Mesenchymal stem cell (in vitro differentiated cells and primary cell): ENCODE measurements at regions not wholly inside any gene's neighbourhood (a gene's known extent, or its start where the extent isn't known, plus 50 kb on each side); places are given as distances from the start of the nearest gene placed in this dataset.

ENCODE experiments used
- DNase-seq: peaks from one replicate; pipeline ENCODE4 v3.0.0-alpha.2; 2013
- H2AFZ ChIP-seq: one replicate; pipeline ENCODE4 v1.6.1; 2013; ENCODE audit warnings: low read depth, mild to moderate bottlenecking, control low read depth, inconsistent platforms, low read length, moderate library complexity
- H2AK5ac ChIP-seq: 2 replicates; pipeline ENCODE4 v1.6.1; 2013; ENCODE audit warnings: low read length, moderate library complexity, mild to moderate bottlenecking, inconsistent platforms; ENCODE audit not compliant: severe bottlenecking
- H2BK120ac ChIP-seq: one replicate; pipeline ENCODE4 v1.6.1; 2013; ENCODE audit warnings: low read depth, mild to moderate bottlenecking, inconsistent platforms, low read length, moderate library complexity
- H2BK12ac ChIP-seq, 2 experiments: one replicate each; pipeline ENCODE4 v1.6.1; 2013; ENCODE audit warnings: inconsistent platforms in 2 of 2, low read length in 2 of 2, mild to moderate bottlenecking in 2 of 2, moderate library complexity in 2 of 2, control low read depth in 1 of 2
- H2BK15ac ChIP-seq: one replicate; pipeline ENCODE4 v1.6.1; 2013; ENCODE audit warnings: mild to moderate bottlenecking, low read depth, inconsistent platforms; ENCODE audit not compliant: poor library complexity, severe bottlenecking
- H2BK5ac ChIP-seq: 2 replicates; pipeline ENCODE4 v1.6.1; 2013; ENCODE audit warnings: low read depth, mild to moderate bottlenecking, low read length, control low read depth, inconsistent platforms; ENCODE audit not compliant: poor library complexity, severe bottlenecking
- H3K14ac ChIP-seq, 2 experiments: one replicate each; pipeline ENCODE4 v1.6.1; 2013; ENCODE audit warnings: inconsistent platforms in 2 of 2, low read length in 2 of 2, control low read depth in 1 of 2, mild to moderate bottlenecking in 1 of 2, moderate library complexity in 1 of 2
- H3K18ac ChIP-seq, 2 experiments: one replicate each; pipeline ENCODE4 v1.6.1; 2013; ENCODE audit warnings: inconsistent platforms in 2 of 2, low read length in 2 of 2, control low read depth in 1 of 2, low read depth in 1 of 2, mild to moderate bottlenecking in 1 of 2
- H3K23ac ChIP-seq, 2 experiments: one replicate each; pipeline ENCODE4 v1.6.1; 2013; ENCODE audit warnings: inconsistent platforms in 2 of 2, low read length in 2 of 2, mild to moderate bottlenecking in 2 of 2, moderate library complexity in 2 of 2, control low read depth in 1 of 2
- H3K27ac ChIP-seq: 2 replicates; pipeline ENCODE4 v1.5.1; 2013; ENCODE audit warnings: mild to moderate bottlenecking, moderate library complexity, low read length, control low read depth, inconsistent platforms; ENCODE audit not compliant: poor library complexity, severe bottlenecking
- H3K27me3 ChIP-seq, 2 experiments: 2 replicates each; pipeline versions ENCODE4 v1.6.1 to v1.7.0; 2013; ENCODE audit warnings: low read length in 2 of 2, mild to moderate bottlenecking in 2 of 2, moderate library complexity in 2 of 2, control low read depth in 1 of 2, inconsistent platforms in 1 of 2; ENCODE audit not compliant: control insufficient read depth in 1 of 2, insufficient read depth in 1 of 2
- H3K36me3 ChIP-seq, 2 experiments: 2 replicates each; pipeline versions ENCODE4 v1.6.1 to v1.7.0; 2013; ENCODE audit warnings: low read length in 2 of 2, control low read depth in 1 of 2, inconsistent platforms in 1 of 2, low read depth in 1 of 2, mild to moderate bottlenecking in 1 of 2; ENCODE audit not compliant: insufficient read depth in 2 of 2, control insufficient read depth in 1 of 2
- H3K4ac ChIP-seq, 2 experiments: one replicate each; pipeline ENCODE4 v1.6.1; 2013; ENCODE audit warnings: inconsistent platforms in 2 of 2, low read length in 2 of 2, mild to moderate bottlenecking in 2 of 2, moderate library complexity in 2 of 2, control low read depth in 1 of 2, low read depth in 1 of 2
- H3K4me1 ChIP-seq: 2 replicates; pipeline ENCODE4 v1.6.1; 2013; ENCODE audit warnings: low read depth, low read length, control low read depth; ENCODE audit not compliant: control insufficient read depth, insufficient read depth
- H3K4me2 ChIP-seq: 2 replicates; pipeline ENCODE4 v1.6.1; 2013; ENCODE audit warnings: low read length, mild to moderate bottlenecking, inconsistent platforms; ENCODE audit not compliant: poor library complexity, severe bottlenecking
- H3K4me3 ChIP-seq, 2 experiments: 2 replicates each; pipeline versions ENCODE4 v1.5.1 to v1.7.0; 2013; ENCODE audit warnings: low read length in 2 of 2, mild to moderate bottlenecking in 2 of 2, control low read depth in 1 of 2, low read depth in 1 of 2; ENCODE audit not compliant: insufficient read depth in 1 of 2
- H3K79me1 ChIP-seq: replicated peaks from 2 replicates; pipeline ENCODE4 v1.6.1; 2013; ENCODE audit warnings: mild to moderate bottlenecking, control low read depth, low read length, inconsistent platforms; ENCODE audit not compliant: poor library complexity, severe bottlenecking
- H3K9ac ChIP-seq: 2 replicates; pipeline ENCODE4 v1.7.0; 2013; ENCODE audit warnings: mild to moderate bottlenecking, low read length, moderate library complexity
- H3K9me3 ChIP-seq: 2 replicates; pipeline ENCODE4 v1.7.0; 2013; ENCODE audit warnings: mild to moderate bottlenecking, low read length; ENCODE audit not compliant: control insufficient read depth
- H4K8ac ChIP-seq: one replicate; pipeline ENCODE4 v1.6.1; 2013; ENCODE audit warnings: inconsistent platforms, mild to moderate bottlenecking, low read length, moderate library complexity
- H4K91ac ChIP-seq: one replicate; pipeline ENCODE4 v1.6.1; 2013; ENCODE audit warnings: mild to moderate bottlenecking, low read length, inconsistent platforms
- WGBS: methylation state at CpG from one replicate; pipeline ENCODE4 v1.1.7; 2013; ENCODE audit warnings: mixed read lengths; 5-methylcytosine and 5-hydroxymethylcytosine counted together

- Histone ChIP-seq H3K36me3 (no peaks in the 10 kb centered on the region), H3K23ac (no peak overlapping the region), H4K8ac (no peak overlapping the region), H3K18ac (no peak overlapping the region), H3K9me3 (no peaks in the 10 kb centered on the region), H2BK120ac (no peak overlapping the region), H3K4me1 (no peaks in the 10 kb centered on the region), H2BK12ac (no peak overlapping the region), H3K9ac (no peak overlapping the region), H2AK5ac (no peak overlapping the region), H3K14ac (no peak overlapping the region), H3K79me1 (no peaks in the 10 kb centered on the region), H2AFZ (no peak overlapping the region), H3K4ac (no peak overlapping the region), H2BK5ac (no peak overlapping the region), H3K4me2 (no peak overlapping the region), H3K27me3 (no peaks in the 10 kb centered on the region), H2BK15ac (no peak overlapping the region), H3K27ac (no peak overlapping the region), H3K4me3 (no peak overlapping the region), H4K91ac (no peak overlapping the region)
- DNase-seq = no peak
- WGBS = no CpG with 5 or more reads among the region's 2 CpGs
Observed at GRCh38 chr18:65942104-65942503, 191.3 kb downstream of the CDH7 start.

GRCh38 chr18:65941482-65941881 is 190.7 kb downstream of the CDH7 start:
- no peaks in the 10 kb centered on the region for H3K36me3 ChIP-seq
- H3K23ac ChIP-seq = no peak overlapping the region

More at GRCh38 chr18:65941482-65941881, 190.7 kb downstream of the CDH7 start:
- Histone ChIP-seq H2AFZ (no peak overlapping the region), H3K14ac (no peak overlapping the region), H3K4me3 (no peak overlapping the region), H4K91ac (no peak overlapping the region), H3K79me1 (no peaks in the 10 kb centered on the region), H2BK120ac (no peak overlapping the region), H3K4ac (no peak overlapping the region), H3K9me3 (no peaks in the 10 kb centered on the region), H2BK5ac (no peak overlapping the region), H3K27ac (no peak overlapping the region), H3K18ac (no peak overlapping the region), H3K27me3 (no peaks in the 10 kb centered on the region), H3K4me1 (no peaks in the 10 kb centered on the region), H3K9ac (no peak overlapping the region), H2AK5ac (no peak overlapping the region), H2BK12ac (no peak overlapping the region), H2BK15ac (no peak overlapping the region), H3K4me2 (no peak overlapping the region), H4K8ac (no peak overlapping the region)
- DNase-seq = no peak
- 90% methylated on average over 2 of the region's 4 CpGs for WGBS
